Transverse colon (tissue), 4 donors: ENCODE measurements at regions not wholly inside any gene's neighbourhood (a gene's known extent, or its start where the extent isn't known, plus 50 kb on each side); places are given as distances from the start of the nearest gene placed in this dataset.

Experiments used
- POLR2AphosphoS5 ChIP-seq, 3 donors: sonication (generic); formaldehyde crosslinking; IDR thresholded peaks; one replicate each; pipeline ENCODE4 v1.6.1; 2016; ENCODE audit warnings: antibody characterized with exemption in 3 of 3
- TF ChIP-seq, protein P1 (sequence below), 5 experiments: fragments of 200-600 bp in 3 of 5; fragments of 450-650 bp in 2 of 5; sonication (generic) in 3 of 5; IDR thresholded peaks; 1 replicate in 2 of 5; 2 replicates in 3 of 5; pipeline ENCODE4 v1.5.1; 2016 to 2017; ENCODE audit warnings: antibody characterized with exemption in 5 of 5, inconsistent platforms in 3 of 5, mild to moderate bottlenecking in 2 of 5, moderate library complexity in 1 of 5

GRCh38 chr3:5694266-5694665, 506.8 kb downstream of the EDEM1 start:
- TF ChIP-seq, protein P1, sequence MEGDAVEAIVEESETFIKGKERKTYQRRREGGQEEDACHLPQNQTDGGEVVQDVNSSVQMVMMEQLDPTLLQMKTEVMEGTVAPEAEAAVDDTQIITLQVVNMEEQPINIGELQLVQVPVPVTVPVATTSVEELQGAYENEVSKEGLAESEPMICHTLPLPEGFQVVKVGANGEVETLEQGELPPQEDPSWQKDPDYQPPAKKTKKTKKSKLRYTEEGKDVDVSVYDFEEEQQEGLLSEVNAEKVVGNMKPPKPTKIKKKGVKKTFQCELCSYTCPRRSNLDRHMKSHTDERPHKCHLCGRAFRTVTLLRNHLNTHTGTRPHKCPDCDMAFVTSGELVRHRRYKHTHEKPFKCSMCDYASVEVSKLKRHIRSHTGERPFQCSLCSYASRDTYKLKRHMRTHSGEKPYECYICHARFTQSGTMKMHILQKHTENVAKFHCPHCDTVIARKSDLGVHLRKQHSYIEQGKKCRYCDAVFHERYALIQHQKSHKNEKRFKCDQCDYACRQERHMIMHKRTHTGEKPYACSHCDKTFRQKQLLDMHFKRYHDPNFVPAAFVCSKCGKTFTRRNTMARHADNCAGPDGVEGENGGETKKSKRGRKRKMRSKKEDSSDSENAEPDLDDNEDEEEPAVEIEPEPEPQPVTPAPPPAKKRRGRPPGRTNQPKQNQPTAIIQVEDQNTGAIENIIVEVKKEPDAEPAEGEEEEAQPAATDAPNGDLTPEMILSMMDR (IDR thresholded peaks at IDR 0.05) = no peak
- TF ChIP-seq POLR2AphosphoS5 (IDR thresholded peaks at IDR 0.05) = no peak
